Loucy (cell line): ENCODE measurements at regions not wholly inside any gene's neighbourhood (a gene's known extent, or its start where the extent isn't known, plus 50 kb on each side); places are given as distances from the start of the nearest gene placed in this dataset.

Experiments used
- EZH2phosphoT487 ChIP-seq: fragments of 200-600 bp; IDR thresholded peaks from 2 replicates; pipeline ENCODE4 v1.6.1; 2018; ENCODE audit warnings: antibody characterized with exemption, mild to moderate bottlenecking, moderate library complexity, borderline replicate concordance
- TF ChIP-seq, protein P1 (sequence below): fragments of 200-600 bp; sonication (generic); conservative IDR thresholded peaks from 2 replicates; pipeline ENCODE4 v1.5.1; 2014; ENCODE audit warnings: mild to moderate bottlenecking, antibody characterized with exemption, low read length

DNA sequence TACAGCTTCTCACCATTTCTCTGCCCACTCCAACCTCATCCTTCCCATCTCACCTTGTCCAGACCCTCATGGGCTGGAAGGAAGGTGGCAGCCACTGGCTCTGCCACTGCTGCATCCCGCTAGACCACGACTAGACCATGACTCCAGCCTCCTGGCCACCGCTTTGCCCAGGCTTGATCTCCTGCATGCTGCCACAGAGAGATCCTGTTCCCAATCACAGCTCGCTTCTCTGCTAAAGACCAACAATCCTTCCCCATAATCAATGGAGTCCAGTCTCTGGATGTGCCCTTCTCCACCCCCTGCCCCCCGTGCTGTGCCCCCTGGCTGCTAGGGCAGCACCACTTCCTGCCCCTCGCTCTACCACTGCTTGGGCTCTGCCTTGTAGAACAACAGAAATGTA, 64.9 kb upstream of the DMRTB1 start:
- TF ChIP-seq, protein P1, sequence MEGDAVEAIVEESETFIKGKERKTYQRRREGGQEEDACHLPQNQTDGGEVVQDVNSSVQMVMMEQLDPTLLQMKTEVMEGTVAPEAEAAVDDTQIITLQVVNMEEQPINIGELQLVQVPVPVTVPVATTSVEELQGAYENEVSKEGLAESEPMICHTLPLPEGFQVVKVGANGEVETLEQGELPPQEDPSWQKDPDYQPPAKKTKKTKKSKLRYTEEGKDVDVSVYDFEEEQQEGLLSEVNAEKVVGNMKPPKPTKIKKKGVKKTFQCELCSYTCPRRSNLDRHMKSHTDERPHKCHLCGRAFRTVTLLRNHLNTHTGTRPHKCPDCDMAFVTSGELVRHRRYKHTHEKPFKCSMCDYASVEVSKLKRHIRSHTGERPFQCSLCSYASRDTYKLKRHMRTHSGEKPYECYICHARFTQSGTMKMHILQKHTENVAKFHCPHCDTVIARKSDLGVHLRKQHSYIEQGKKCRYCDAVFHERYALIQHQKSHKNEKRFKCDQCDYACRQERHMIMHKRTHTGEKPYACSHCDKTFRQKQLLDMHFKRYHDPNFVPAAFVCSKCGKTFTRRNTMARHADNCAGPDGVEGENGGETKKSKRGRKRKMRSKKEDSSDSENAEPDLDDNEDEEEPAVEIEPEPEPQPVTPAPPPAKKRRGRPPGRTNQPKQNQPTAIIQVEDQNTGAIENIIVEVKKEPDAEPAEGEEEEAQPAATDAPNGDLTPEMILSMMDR: no peak
- no peak for TF ChIP-seq EZH2phosphoT487
